ENCODE measurements at regions not wholly inside any gene's neighbourhood (a gene's known extent, or its start where the extent isn't known, plus 50 kb on each side); places are given as distances from the start of the nearest gene placed in this dataset.

DNA sequence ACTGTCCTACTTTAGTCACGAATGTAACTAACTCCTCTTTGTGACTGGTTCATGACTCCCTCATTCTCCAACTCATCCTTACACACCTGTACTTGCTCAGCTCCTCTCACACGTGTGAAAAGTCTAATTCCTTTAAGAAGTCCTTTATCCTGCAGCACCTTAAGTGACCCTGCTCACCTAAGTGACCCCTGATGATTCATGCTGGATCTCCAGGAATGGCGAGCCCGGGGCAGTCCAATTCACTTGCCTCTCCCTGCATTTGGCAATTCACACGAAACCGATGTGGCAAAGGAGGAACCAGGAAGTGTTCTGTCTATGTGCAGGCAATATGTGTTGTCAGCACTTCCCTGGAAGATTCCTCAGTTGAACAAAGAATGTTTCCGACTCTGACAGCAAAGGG is 189.8 kb upstream of the NABP1 start:
- TF ChIP-seq, protein P1, sequence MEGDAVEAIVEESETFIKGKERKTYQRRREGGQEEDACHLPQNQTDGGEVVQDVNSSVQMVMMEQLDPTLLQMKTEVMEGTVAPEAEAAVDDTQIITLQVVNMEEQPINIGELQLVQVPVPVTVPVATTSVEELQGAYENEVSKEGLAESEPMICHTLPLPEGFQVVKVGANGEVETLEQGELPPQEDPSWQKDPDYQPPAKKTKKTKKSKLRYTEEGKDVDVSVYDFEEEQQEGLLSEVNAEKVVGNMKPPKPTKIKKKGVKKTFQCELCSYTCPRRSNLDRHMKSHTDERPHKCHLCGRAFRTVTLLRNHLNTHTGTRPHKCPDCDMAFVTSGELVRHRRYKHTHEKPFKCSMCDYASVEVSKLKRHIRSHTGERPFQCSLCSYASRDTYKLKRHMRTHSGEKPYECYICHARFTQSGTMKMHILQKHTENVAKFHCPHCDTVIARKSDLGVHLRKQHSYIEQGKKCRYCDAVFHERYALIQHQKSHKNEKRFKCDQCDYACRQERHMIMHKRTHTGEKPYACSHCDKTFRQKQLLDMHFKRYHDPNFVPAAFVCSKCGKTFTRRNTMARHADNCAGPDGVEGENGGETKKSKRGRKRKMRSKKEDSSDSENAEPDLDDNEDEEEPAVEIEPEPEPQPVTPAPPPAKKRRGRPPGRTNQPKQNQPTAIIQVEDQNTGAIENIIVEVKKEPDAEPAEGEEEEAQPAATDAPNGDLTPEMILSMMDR (IDR thresholded peaks at IDR 0.05; ENCODE audit: poor library complexity), result no peak
- TF ChIP-seq EZH2 (IDR thresholded peaks at IDR 0.05; ENCODE audit: borderline replicate concordance), result no peak
- TF ChIP-seq EZH2phosphoT487 (IDR thresholded peaks at IDR 0.05; ENCODE audit: low read depth, severe bottlenecking, unreplicated experiment), result no peak

Measured in hepatocyte (in vitro differentiated cells).